Pancreas (tissue), 10 donors: ENCODE measurements at regions not wholly inside any gene's neighbourhood (a gene's known extent, or its start where the extent isn't known, plus 50 kb on each side); places are given as distances from the start of the nearest gene placed in this dataset.

Experiments used
- ATAC-seq, 4 donors: fragments of 200-7000 bp; cut with Tn5 transposase; one replicate each; pipeline versions ENCODE4 v1.8.0 to v1.9.1; 2020; ENCODE audit warnings: mild to moderate bottlenecking in 4 of 4, moderate library complexity in 4 of 4
- DNase-seq, 6 donors: peaks; one replicate each; pipeline ENCODE4 v3.0.0-alpha.2; 2020
- FAIRE-seq: peaks from 2 replicates; lab custom pipeline; 2012; peaks lifted over from hg19 to GRCh38; lab: Jason Lieb, UNC
- H3K27ac ChIP-seq, 4 donors: fragments of 200-600 bp; sonication (generic); 1 replicate in 3 of 4; 2 replicates in 1 of 4; pipeline versions ENCODE4 v1.5.0 to v1.8.0; 2020
- H3K27me3 ChIP-seq, 4 donors: fragments of 200-600 bp; one replicate each; pipeline ENCODE4 v1.8.0; 2021
- H3K36me3 ChIP-seq, 3 donors: fragments of 200-600 bp; sonication (generic) in 1 of 3; one replicate each; pipeline versions ENCODE4 v1.5.0 to v1.8.0; 2020 to 2021
- H3K4me1 ChIP-seq, 3 donors: fragments of 200-600 bp; one replicate each; pipeline ENCODE4 v1.8.0; 2021
- H3K4me3 ChIP-seq, 4 donors: fragments of 200-600 bp; sonication (generic) in 2 of 4; one replicate each; pipeline versions ENCODE4 v1.5.0 to v1.8.0; 2020 to 2021
- H3K9me3 ChIP-seq, 4 donors: fragments of 200-600 bp; one replicate each; pipeline ENCODE4 v1.8.0; 2021
- CTCF ChIP-seq, 4 donors: fragments of 200-600 bp; sonication (generic) in 3 of 4; IDR thresholded peaks; one replicate each; pipeline versions ENCODE4 v1.5.0 to v1.8.0; 2021; ENCODE audit warnings: antibody characterized with exemption in 4 of 4
- WGBS, 2 donors: extraction: QIAGEN DNeasy Blood & Tissue Kit; methylation state at CpG; one replicate each; pipeline ENCODE4 v1.1.7; 2013; 5-methylcytosine and 5-hydroxymethylcytosine counted together
- intact Hi-C, 3 donors: fragments of 100-400 bp; cut with DNase I; formaldehyde crosslinking; loops; one replicate each; pipeline versions ENCODE4 v1.11.1 to v1.14.2; 2022
- donor health status: healthy with polysubstance abuse.
- donor health status: DM: no; HTN: no; CAD: no; lungs with moderate emphysema.
- donor health status: DM: no; HTN: no; CAD: no.
- donor health status: control.
- donor health status: control.
- donor health status: Bipolar disorder and iron deficiency.
- donor health status: DM: yes; HTN: yes; CAD: no.
- donor health status: DM: no; HTN: no; CAD: no.
- donor health status: DM: no; HTN: no; CAD: no.
- donor health status: DM: yes; HTN: yes; CAD: no.

GRCh38 chr5:13356226-13356625 is 588.3 kb downstream of the DNAH5 start:
- FAIRE-seq, result no peak
- intact Hi-C loops, result no loop called here
- ATAC-seq, result no peak
- Histone ChIP-seq H3K27me3 (no peaks in the 10 kb centered on the region), H3K4me3 (no peak overlapping the region), H3K27ac (no peak overlapping the region), H3K9me3 (no peaks in the 10 kb centered on the region), H3K4me1 (no peaks in the 10 kb centered on the region), H3K36me3 (no peaks in the 10 kb centered on the region)
- DNase-seq, result no peak
- 91 to 94% methylated on average over 3 of the region's 3 CpGs for WGBS, 2 donors
- TF ChIP-seq CTCF (IDR thresholded peaks at IDR 0.05), result no peak

- intact Hi-C loops, result no loop called here
- FAIRE-seq (no peak), ATAC-seq (no peak), DNase-seq (no peak)
- Histone ChIP-seq H3K27me3 (no peaks in the 10 kb centered on the region), H3K4me1 (no peaks in the 10 kb centered on the region), H3K36me3 (no peaks in the 10 kb centered on the region), H3K27ac (no peak overlapping the region), H3K4me3 (no peak overlapping the region), H3K9me3 (no peaks in the 10 kb centered on the region)
- WGBS, 2 donors, result 39 to 43% methylated on average over 2 of the region's 2 CpGs
- no peak for TF ChIP-seq CTCF (IDR thresholded peaks at IDR 0.05)
These were observed 589.9 kb downstream of the DNAH5 start for GRCh38 chr5:13354611-13355010.

GRCh38 chr5:13350767-13351166 is 593.7 kb downstream of the DNAH5 start:
- Histone ChIP-seq H3K4me1 (no peaks in the 10 kb centered on the region), H3K27ac (no peak overlapping the region), H3K36me3 (no peaks in the 10 kb centered on the region), H3K9me3 (no peaks in the 10 kb centered on the region), H3K27me3 (no peaks in the 10 kb centered on the region), H3K4me3 (no peak overlapping the region)
- no peak for TF ChIP-seq CTCF (IDR thresholded peaks at IDR 0.05)
- DNase-seq (no peak), ATAC-seq (no peak), FAIRE-seq (no peak)
- intact Hi-C loops, result no loop called here
- 32 to 49% methylated on average over 2 of the region's 2 CpGs for WGBS, 2 donors

- no peak for TF ChIP-seq CTCF (IDR thresholded peaks at IDR 0.05)
- intact Hi-C loops, result no loop called here
- H3K4me3 ChIP-seq, result no peak overlapping the region
- no peak overlapping the region for H3K27ac ChIP-seq
- no peak for ATAC-seq
- H3K4me1 ChIP-seq, result no peaks in the 10 kb centered on the region
- H3K9me3 ChIP-seq, result no peaks in the 10 kb centered on the region
- WGBS, 2 donors, result 52 to 53% methylated on average over 3 of the region's 3 CpGs
- DNase-seq, result no peak
- FAIRE-seq, result no peak
- no peaks in the 10 kb centered on the region for H3K36me3 ChIP-seq
- H3K27me3 ChIP-seq, result no peaks in the 10 kb centered on the region
These were observed 595.9 kb downstream of the DNAH5 start for GRCh38 chr5:13348568-13348967.

- no peak for FAIRE-seq
- no peaks in the 10 kb centered on the region for H3K36me3 ChIP-seq
- ATAC-seq, result no peak
These were observed 598.1 kb downstream of the DNAH5 start for GRCh38 chr5:13346401-13346800.

More at GRCh38 chr5:13346401-13346800, 598.1 kb downstream of the DNAH5 start:
- Histone ChIP-seq H3K4me3 (no peak overlapping the region), H3K4me1 (no peaks in the 10 kb centered on the region), H3K27ac (no peak overlapping the region), H3K27me3 (no peaks in the 10 kb centered on the region), H3K9me3 (no peaks in the 10 kb centered on the region)
- TF ChIP-seq CTCF (IDR thresholded peaks at IDR 0.05), result no peak
- intact Hi-C loops, result no loop called here
- WGBS, 2 donors, result 81 to 86% methylated on average over 4 of the region's 4 CpGs
- no peak for DNase-seq
